ENCODE measurements at regions not wholly inside any gene's neighbourhood (a gene's known extent, or its start where the extent isn't known, plus 50 kb on each side); places are given as distances from the start of the nearest gene placed in this dataset.

DNA sequence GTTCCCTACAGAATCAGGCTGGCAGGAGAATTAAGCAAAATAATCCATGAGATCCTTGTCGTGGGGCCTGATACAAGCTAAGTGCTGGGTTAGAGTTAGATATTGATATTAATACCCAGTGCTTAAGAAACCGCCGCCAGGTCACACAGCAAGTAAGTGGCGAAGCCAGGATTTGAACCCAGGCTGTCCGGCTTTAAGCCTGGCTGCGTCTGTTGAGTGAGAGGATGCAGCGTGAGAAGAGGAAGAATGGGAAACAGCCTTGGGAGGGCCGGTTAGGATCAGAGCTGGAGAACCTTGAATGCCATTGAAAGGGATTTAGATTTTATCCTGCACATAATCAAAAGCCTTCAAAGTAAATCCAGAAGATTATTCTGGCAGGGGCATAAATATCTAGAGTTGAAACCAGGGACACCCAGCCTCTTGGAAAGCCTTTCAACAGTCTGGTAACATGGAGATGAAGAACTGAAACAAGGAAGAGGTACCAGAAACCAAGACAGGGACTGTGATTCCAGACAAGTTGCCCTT is 64.8 kb upstream of the HELT start:
- no peak for TF ChIP-seq CTCF (IDR thresholded peaks at IDR 0.05)
- TF ChIP-seq POLR2A (IDR thresholded peaks at IDR 0.05) = no peak

All from body of pancreas (tissue), 4 donors.